Right hindlimb (tissue), 1 donor: ENCODE measurements at regions not wholly inside any gene's neighbourhood (a gene's known extent, or its start where the extent isn't known, plus 50 kb on each side); places are given as distances from the start of the nearest gene placed in this dataset.
"Not testable (repeated sequence)": the region's sequence is repeated elsewhere in the genome, so short reads cannot be mapped to it uniquely, and the experiment has no call there.

Experiments used
- DNase-seq: peaks from one replicate; pipeline ENCODE4 v3.0.0-alpha.2; 2018

GRCh38 chr9:135173066-135173465 lies 85.6 kb downstream of the OLFM1 start:
- no peak for DNase-seq

- no peak for DNase-seq
Measured at GRCh38 chr9:135174248-135174647, 86.8 kb downstream of the OLFM1 start.

GRCh38 chr9:135174981-135175380 lies 87.5 kb downstream of the OLFM1 start:
- DNase-seq: no peak

- no peak for DNase-seq
Measured at GRCh38 chr9:135176284-135176683, 88.8 kb downstream of the OLFM1 start.

GRCh38 chr9:135177562-135177961 lies 90.1 kb downstream of the OLFM1 start:
- DNase-seq: not testable (repeated sequence)

- DNase-seq: peak; percentile 39
Measured at GRCh38 chr9:135178498-135178897, 91.0 kb downstream of the OLFM1 start.

GRCh38 chr9:135179041-135179440 lies 91.6 kb downstream of the OLFM1 start:
- DNase-seq: no peak

- no peak for DNase-seq
Measured at GRCh38 chr9:135179976-135180375, 92.5 kb downstream of the OLFM1 start.

GRCh38 chr9:135180586-135180985 lies 93.1 kb downstream of the OLFM1 start:
- DNase-seq: no peak

GRCh38 chr9:135181336-135181735 lies 93.9 kb downstream of the OLFM1 start:
- no peak for DNase-seq

- not testable (repeated sequence) for DNase-seq
Measured at GRCh38 chr9:135181841-135182240, 94.4 kb downstream of the OLFM1 start.

GRCh38 chr9:135183069-135183468 lies 95.6 kb downstream of the OLFM1 start:
- DNase-seq: no peak

GRCh38 chr9:135183528-135184180 lies 96.2 kb downstream of the OLFM1 start:
- no peak for DNase-seq

- DNase-seq: no peak
Measured at GRCh38 chr9:135184181-135185053, 96.9 kb downstream of the OLFM1 start.

- no peak for DNase-seq
Measured at GRCh38 chr9:135185060-135185459, 97.6 kb downstream of the OLFM1 start.

GRCh38 chr9:135186248-135187164 lies 99.0 kb downstream of the OLFM1 start:
- DNase-seq: peak; percentile 53

- DNase-seq: no peak
Measured at GRCh38 chr9:135187365-135187764, 99.9 kb downstream of the OLFM1 start.

- DNase-seq: no peak
Measured at GRCh38 chr9:135188681-135189151, 101.2 kb downstream of the OLFM1 start.

- DNase-seq: no peak
Measured at GRCh38 chr9:135189497-135189896, 102.0 kb downstream of the OLFM1 start.

- DNase-seq: no peak
Measured at GRCh38 chr9:135190789-135191577, 103.5 kb downstream of the OLFM1 start.

- DNase-seq: no peak
Measured at GRCh38 chr9:135192686-135193085, 105.2 kb downstream of the OLFM1 start.

GRCh38 chr9:135195975-135196374 lies 108.5 kb downstream of the OLFM1 start:
- not testable (repeated sequence) for DNase-seq
